GM12875 (cell line): ENCODE measurements at regions not wholly inside any gene's neighbourhood (a gene's known extent, or its start where the extent isn't known, plus 50 kb on each side); places are given as distances from the start of the nearest gene placed in this dataset.
"Not testable (repeated sequence)": the region's sequence is repeated elsewhere in the genome, so short reads cannot be mapped to it uniquely, and the experiment has no call there.

Source experiments
- H3K4me3 ChIP-seq: one replicate; pipeline ENCODE4 v1.5.1; 2011; ENCODE audit warnings: low read depth, low read length, control low read depth
- TF ChIP-seq, protein P1 (sequence below): IDR thresholded peaks from 2 replicates; pipeline ENCODE4 v1.5.1; 2011; ENCODE audit warnings: low read depth, mild to moderate bottlenecking, control low read depth, inconsistent platforms, low read length, moderate library complexity, borderline replicate concordance; ENCODE audit not compliant: insufficient read depth

DNA sequence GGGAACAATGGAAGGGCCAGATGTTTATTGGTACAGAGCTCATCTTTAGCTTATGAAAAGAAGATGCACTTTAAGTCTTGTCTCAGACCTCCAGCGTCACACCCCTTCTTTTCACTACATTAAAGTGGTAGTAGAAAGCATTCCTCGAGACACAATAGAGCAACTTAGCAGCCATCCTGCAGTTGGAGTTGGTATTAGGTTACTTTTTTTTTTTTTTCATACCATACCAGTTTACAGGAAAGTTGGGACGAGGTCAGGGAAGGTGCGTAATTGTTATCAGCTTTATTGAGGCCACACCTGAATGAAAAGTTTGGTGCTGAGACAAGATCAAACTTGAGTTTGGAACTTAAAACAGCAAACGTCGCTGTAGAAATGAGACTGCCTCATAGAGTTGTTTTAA is 203.8 kb downstream of the SOX2 start:
- TF ChIP-seq, protein P1, sequence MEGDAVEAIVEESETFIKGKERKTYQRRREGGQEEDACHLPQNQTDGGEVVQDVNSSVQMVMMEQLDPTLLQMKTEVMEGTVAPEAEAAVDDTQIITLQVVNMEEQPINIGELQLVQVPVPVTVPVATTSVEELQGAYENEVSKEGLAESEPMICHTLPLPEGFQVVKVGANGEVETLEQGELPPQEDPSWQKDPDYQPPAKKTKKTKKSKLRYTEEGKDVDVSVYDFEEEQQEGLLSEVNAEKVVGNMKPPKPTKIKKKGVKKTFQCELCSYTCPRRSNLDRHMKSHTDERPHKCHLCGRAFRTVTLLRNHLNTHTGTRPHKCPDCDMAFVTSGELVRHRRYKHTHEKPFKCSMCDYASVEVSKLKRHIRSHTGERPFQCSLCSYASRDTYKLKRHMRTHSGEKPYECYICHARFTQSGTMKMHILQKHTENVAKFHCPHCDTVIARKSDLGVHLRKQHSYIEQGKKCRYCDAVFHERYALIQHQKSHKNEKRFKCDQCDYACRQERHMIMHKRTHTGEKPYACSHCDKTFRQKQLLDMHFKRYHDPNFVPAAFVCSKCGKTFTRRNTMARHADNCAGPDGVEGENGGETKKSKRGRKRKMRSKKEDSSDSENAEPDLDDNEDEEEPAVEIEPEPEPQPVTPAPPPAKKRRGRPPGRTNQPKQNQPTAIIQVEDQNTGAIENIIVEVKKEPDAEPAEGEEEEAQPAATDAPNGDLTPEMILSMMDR: no peak
- H3K4me3 ChIP-seq: no peak overlapping the region

DNA sequence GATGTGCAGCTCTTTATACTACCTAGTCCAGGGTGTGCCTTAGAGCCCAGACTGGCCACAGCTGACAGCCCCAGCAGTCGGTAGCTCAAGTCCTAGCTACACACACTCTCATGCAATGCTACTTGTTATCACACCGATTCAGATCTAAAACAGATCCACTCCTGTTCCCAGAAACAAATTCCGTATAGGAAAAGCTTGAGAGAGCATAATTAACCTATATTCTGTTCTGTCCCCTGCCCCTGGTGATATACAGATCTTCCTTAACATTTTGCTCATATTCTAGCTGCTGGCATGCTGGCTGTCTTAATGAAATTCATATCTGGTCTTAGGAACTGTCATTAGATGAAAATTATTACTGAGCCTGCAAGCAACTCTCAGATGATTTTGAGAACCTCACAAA is 204.3 kb downstream of the SOX2 start:
- H3K4me3 ChIP-seq: no peak overlapping the region
- TF ChIP-seq, protein P1: no peak

DNA sequence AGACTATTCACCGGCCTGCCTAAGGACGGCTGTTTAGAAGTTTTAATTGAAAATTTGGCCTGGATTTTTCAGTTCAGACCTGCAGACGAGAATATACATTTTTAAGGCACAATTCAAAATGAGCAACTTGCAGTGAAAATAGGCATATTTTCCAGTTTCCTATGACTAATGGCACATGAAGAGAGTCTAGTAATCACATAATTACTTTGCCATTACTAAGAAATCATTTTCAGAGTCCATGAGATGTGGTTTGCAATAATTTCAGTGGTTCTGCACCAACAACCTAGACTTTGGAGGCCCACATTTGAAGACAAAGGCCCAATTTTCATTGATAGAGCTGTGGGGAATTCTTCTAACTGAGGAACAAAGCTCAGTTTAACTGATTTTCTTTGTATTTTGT is 205.3 kb downstream of the SOX2 start:
- no peak overlapping the region for H3K4me3 ChIP-seq
- TF ChIP-seq, protein P1: no peak

DNA sequence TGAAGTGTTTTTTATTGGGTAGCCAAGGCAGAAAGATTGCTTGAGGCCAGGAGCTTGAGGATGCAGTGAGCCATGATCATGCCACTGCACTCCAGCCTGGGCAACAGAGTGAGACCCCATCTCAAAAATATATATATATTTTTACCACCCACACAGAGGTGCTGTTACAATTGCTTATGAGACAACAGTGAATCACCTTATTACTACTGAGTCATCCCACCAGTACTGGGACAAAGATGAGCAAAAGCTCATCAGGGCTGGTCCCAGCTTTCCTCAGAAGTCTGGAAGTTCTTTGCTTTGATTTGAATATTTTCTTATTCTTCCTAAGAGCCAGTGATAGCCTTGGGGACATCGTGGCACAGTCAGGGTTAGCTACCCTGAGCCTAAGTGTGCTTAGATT is 207.7 kb downstream of the SOX2 start:
- TF ChIP-seq, protein P1: no peak

DNA sequence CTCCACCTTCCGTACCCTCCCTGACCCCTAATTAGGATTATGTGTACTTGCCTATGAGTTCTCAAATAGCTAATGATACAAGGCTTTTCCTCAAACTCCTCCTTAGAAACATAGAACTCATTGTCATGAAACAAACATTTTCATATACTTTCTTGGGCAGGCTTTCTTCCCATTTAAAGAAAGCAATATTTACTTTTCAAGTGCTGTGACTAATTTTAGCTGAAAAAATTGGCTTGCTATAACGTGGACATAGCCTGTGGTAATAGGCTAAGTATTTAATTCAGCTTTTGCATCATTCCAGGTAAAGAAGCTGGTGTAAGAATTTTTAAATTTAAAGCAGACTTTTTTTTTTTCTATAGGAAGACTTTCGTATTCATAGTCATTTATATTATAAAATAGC is 208.7 kb downstream of the SOX2 start:
- TF ChIP-seq, protein P1: no peak
- no peak overlapping the region for H3K4me3 ChIP-seq

More for the DNA sequence above, 207.7 kb downstream of the SOX2 start:
- H3K4me3 ChIP-seq: no peak overlapping the region

DNA sequence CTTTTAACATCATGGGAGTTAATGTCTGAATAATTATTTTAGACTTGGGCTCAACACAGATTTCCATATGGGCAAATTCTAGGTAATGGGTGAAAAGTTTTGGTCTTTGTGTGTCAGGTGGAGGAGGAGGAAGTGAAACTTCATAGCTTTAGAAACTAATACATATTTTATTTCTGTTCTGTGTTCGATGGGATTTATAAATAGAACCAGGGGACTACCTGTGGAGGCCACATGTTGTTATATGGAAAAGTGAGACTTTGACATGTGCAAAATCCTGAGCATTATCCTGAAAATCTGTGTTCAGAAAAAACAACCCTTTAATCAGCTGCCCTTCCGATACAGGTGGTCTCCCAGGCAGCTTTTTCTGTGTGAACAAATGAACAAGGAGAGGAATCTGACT is 209.5 kb downstream of the SOX2 start:
- no peak overlapping the region for H3K4me3 ChIP-seq
- TF ChIP-seq, protein P1: no peak

DNA sequence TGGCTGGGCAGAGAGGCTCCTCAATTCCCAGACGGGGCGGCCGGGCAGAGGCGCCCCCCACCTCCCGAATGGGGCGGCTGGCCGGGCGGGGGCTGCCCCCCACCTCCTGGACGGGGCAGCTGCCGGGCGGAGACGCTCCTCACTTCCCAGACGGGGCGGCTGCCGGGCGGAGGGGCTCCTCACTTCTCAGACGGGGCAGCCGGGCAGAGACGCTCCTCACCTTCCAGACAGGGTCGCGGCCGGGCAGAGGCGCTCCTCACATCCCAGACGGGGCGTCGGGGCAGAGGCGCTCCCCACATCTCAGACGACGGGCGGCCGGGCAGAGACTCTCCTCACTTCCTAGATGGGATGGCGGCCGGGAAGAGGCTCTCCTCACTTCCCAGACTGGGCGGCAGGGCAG is 214.1 kb downstream of the SOX2 start:
- H3K4me3 ChIP-seq: not testable (repeated sequence)

DNA sequence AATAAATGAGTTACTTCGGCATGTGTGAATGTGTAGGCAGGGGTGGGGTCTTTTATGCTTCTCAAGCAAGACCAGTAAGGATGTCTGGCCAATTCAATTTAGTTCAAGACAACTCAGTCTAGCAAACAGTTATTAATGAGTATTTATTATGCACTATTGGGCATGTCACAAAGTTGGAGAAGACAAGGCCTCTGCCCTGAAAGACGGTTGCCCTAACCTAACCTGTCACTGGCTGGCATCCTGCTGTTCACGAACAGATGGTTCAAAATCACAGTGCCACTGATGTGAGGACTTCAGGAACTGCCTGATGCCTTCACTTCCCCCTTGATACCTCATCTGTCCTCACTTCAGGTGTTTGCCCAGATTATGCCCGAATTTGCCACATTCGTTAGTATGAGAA is 217.8 kb downstream of the SOX2 start:
- no peak overlapping the region for H3K4me3 ChIP-seq
- TF ChIP-seq, protein P1: no peak
